ENCODE measurements at regions not wholly inside any gene's neighbourhood (a gene's known extent, or its start where the extent isn't known, plus 50 kb on each side); places are given as distances from the start of the nearest gene placed in this dataset.

- Histone ChIP-seq H3K79me1 (ENCODE audit: insufficient read depth, low read depth, low read length, poor library complexity, severe bottlenecking) (no peaks in the 10 kb centered on the region), H4K8ac (replicated peaks; ENCODE audit: insufficient read length, low read depth, low read length) (no peak overlapping the region), H3T11ph (ENCODE audit: low read length) (no peak overlapping the region), H3K4ac (ENCODE audit: low read depth, low read length) (no peak overlapping the region), H3K9ac (ENCODE audit: extremely low read depth, insufficient read length, low read length) (no peak overlapping the region), H2AK5ac (ENCODE audit: insufficient read length, low read length) (no peak overlapping the region), H2AFZ (ENCODE audit: low read length) (no peak overlapping the region), H3K56ac (ENCODE audit: insufficient read length, low read depth, low read length) (no peak overlapping the region), H3K18ac (ENCODE audit: insufficient read length, low read depth, low read length) (no peak overlapping the region), H3K27me3 (ENCODE audit: insufficient read depth, low read length) (no peaks in the 10 kb centered on the region), H3K4me1 (ENCODE audit: insufficient read depth, low read length) (no peaks in the 10 kb centered on the region), H3K27ac (ENCODE audit: insufficient read length, low read depth, low read length) (no peak overlapping the region), H2BK5ac (ENCODE audit: insufficient read length, low read length) (no peak overlapping the region), H3K79me2 (ENCODE audit: insufficient read depth, low read length) (no peaks in the 10 kb centered on the region), H2BK12ac (ENCODE audit: insufficient read length, low read depth, low read length) (no peak overlapping the region), H2BK15ac (ENCODE audit: low read depth, low read length) (no peak overlapping the region), H3K23me2 (ENCODE audit: insufficient read length, low read depth, low read length, poor library complexity, severe bottlenecking) (no peaks in the 10 kb centered on the region), H3K9me3 (ENCODE audit: control insufficient read depth, low read depth, low read length) (no peaks in the 10 kb centered on the region), H3K14ac (ENCODE audit: insufficient read depth, low read length) (no peak overlapping the region), H4K5ac (ENCODE audit: insufficient read length, low read depth, low read length) (no peak overlapping the region), H3K23ac (ENCODE audit: insufficient read length, low read depth, low read length) (no peak overlapping the region), H2BK20ac (ENCODE audit: low read depth, low read length, poor library complexity, severe bottlenecking) (no peak overlapping the region), H3K4me2 (ENCODE audit: insufficient read depth, insufficient read length, low read length) (no peak overlapping the region), H4K91ac (ENCODE audit: insufficient read length, low read depth, low read length) (no peak overlapping the region), H4K20me1 (ENCODE audit: control insufficient read depth, insufficient read depth, insufficient read length) (no peaks in the 10 kb centered on the region), H2BK120ac (ENCODE audit: low read depth, low read length, poor library complexity, severe bottlenecking) (no peak overlapping the region)
- Mint-ChIP-seq H3K27me3 (ENCODE audit: low read depth) (no peaks in the 10 kb centered on the region; the same call in none of the 2 replicates), H3K4me1 (peaks cover 0 to 2% of the 10 kb centered on the region in 2 experiments; a peak in 2 of 4 replicates), H3K4me3 (no peak overlapping the region), H3K36me3 (ENCODE audit: insufficient read depth in 1 of 3, low read depth in 3 of 3) (peaks cover 0 to under 1% (median 0%) of the 10 kb centered on the region in 3 experiments; a peak in 1 of 7 replicates), H3K9me3 (no peaks in the 10 kb centered on the region), H3K27ac (no peak overlapping the region)
- no peak for TF ChIP-seq CTCF (conservative IDR thresholded peaks at IDR 0.05)
- no CpG with 5 or more reads among the region's 2 CpGs for WGBS (ENCODE audit: extremely low coverage, insufficient read length, low lambda C conversion rate)
- DNase-seq = no peak
These were observed 181.6 kb upstream of the GHR start for GRCh38 chr5:42241636-42242035.
